ENCODE measurements at regions not wholly inside any gene's neighbourhood (a gene's known extent, or its start where the extent isn't known, plus 50 kb on each side); places are given as distances from the start of the nearest gene placed in this dataset.

DNA sequence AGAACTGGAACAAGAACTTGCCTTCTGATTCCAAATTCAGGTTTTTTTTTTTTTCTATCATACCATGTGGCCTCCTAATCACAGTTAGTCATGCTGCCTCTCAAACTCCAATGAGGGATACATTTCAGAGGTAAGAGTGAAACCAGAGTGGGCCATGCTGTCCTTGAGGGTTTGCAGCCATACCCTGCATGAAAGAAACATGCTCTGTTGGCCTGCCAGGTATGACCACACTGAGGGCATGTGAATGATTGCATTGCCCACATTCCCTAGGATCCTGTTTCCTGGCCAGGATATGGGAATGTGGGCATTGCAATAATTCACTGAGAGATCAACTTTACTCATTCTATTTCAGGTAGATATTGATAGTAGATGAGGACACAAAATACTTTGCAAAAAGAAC is 56.4 kb upstream of the DDIT4L start:
- Histone ChIP-seq H3K4me2 (ENCODE audit: low read depth, low read length, poor library complexity, severe bottlenecking) (no peak overlapping the region), H3K4me3 (ENCODE audit: low read length, poor library complexity, severe bottlenecking) (no peak overlapping the region), H3K36me3 (ENCODE audit: insufficient read depth, low read length) (no peaks in the 10 kb centered on the region), H2AFZ (ENCODE audit: low read length) (no peak overlapping the region), H3K9ac (ENCODE audit: low read depth, low read length, poor library complexity, severe bottlenecking) (no peak overlapping the region), H3K79me2 (ENCODE audit: insufficient read depth, low read length) (no peaks in the 10 kb centered on the region), H3K9me2 (replicated peaks; ENCODE audit: low read depth, low read length) (no peaks in the 10 kb centered on the region), H3K27me3 (ENCODE audit: insufficient read depth, low read length, poor library complexity, severe bottlenecking) (no peaks in the 10 kb centered on the region), H3F3A (ENCODE audit: low read depth) (no peaks in the 10 kb centered on the region), H3K4me1 (ENCODE audit: insufficient read depth, low read length, poor library complexity, severe bottlenecking) (no peaks in the 10 kb centered on the region), H4K20me1 (ENCODE audit: insufficient read depth, low read length, poor library complexity, severe bottlenecking) (no peaks in the 10 kb centered on the region), H3K9me3 (ENCODE audit: insufficient read depth, low read depth, low read length) (no peaks in the 10 kb centered on the region)
- TF ChIP-seq, protein P1, sequence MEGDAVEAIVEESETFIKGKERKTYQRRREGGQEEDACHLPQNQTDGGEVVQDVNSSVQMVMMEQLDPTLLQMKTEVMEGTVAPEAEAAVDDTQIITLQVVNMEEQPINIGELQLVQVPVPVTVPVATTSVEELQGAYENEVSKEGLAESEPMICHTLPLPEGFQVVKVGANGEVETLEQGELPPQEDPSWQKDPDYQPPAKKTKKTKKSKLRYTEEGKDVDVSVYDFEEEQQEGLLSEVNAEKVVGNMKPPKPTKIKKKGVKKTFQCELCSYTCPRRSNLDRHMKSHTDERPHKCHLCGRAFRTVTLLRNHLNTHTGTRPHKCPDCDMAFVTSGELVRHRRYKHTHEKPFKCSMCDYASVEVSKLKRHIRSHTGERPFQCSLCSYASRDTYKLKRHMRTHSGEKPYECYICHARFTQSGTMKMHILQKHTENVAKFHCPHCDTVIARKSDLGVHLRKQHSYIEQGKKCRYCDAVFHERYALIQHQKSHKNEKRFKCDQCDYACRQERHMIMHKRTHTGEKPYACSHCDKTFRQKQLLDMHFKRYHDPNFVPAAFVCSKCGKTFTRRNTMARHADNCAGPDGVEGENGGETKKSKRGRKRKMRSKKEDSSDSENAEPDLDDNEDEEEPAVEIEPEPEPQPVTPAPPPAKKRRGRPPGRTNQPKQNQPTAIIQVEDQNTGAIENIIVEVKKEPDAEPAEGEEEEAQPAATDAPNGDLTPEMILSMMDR (conservative IDR thresholded peaks at IDR 0.05; ENCODE audit: low read length): no peak

DNA sequence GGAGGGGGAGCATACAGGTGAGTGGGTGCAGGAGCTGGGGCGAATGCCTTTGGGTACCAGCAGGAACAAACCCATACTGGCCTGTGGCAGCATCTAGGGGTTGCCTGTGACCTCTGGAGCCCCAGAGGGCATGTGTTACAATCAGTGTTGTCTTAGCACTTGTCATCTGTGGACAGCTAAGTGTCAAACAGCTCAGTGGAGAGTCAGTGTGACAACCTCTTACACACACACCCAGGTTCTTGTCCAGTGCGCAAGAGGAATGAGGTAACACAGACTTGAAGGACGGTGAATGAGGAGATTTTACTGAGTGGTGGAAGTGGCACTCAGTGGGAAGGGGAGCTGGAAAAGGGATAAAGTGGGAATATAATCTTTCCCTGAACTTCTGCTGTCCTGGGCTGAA is 54.1 kb upstream of the DDIT4L start:
- H3F3A ChIP-seq (ENCODE audit: low read depth): no peaks in the 10 kb centered on the region
- no peak for TF ChIP-seq EZH2phosphoT487 (IDR thresholded peaks at IDR 0.05; ENCODE audit: borderline replicate concordance)
- TF ChIP-seq, protein P1 (conservative IDR thresholded peaks at IDR 0.05; ENCODE audit: low read length): no peak

More for the DNA sequence above, 54.1 kb upstream of the DDIT4L start:
- H3K79me2 ChIP-seq (ENCODE audit: insufficient read depth, low read length): no peaks in the 10 kb centered on the region
- H3K9ac ChIP-seq (ENCODE audit: low read depth, low read length, poor library complexity, severe bottlenecking): no peak overlapping the region
- no peaks in the 10 kb centered on the region for H3K9me2 ChIP-seq (replicated peaks; ENCODE audit: low read depth, low read length)
- H3K36me3 ChIP-seq (ENCODE audit: insufficient read depth, low read length): no peaks in the 10 kb centered on the region
- H3K4me2 ChIP-seq (ENCODE audit: low read depth, low read length, poor library complexity, severe bottlenecking): no peak overlapping the region
- H4K20me1 ChIP-seq (ENCODE audit: insufficient read depth, low read length, poor library complexity, severe bottlenecking): no peaks in the 10 kb centered on the region
- no peaks in the 10 kb centered on the region for H3K27me3 ChIP-seq (ENCODE audit: insufficient read depth, low read length, poor library complexity, severe bottlenecking)
- H3K4me3 ChIP-seq (ENCODE audit: low read length, poor library complexity, severe bottlenecking): no peak overlapping the region
- peaks cover 6% of the 10 kb centered on the region; the same call in 1 of the 2 replicates for H3K9me3 ChIP-seq (ENCODE audit: insufficient read depth, low read depth, low read length)
- peaks cover 14% of the 10 kb centered on the region for H3K4me1 ChIP-seq (ENCODE audit: insufficient read depth, low read length, poor library complexity, severe bottlenecking)
- no peak overlapping the region for H2AFZ ChIP-seq (ENCODE audit: low read length)

All from Loucy (cell line).